Globus pallidus (tissue), 1 donor: ENCODE measurements at regions not wholly inside any gene's neighbourhood (a gene's known extent, or its start where the extent isn't known, plus 50 kb on each side); places are given as distances from the start of the nearest gene placed in this dataset.
"Not testable (repeated sequence)": the region's sequence is repeated elsewhere in the genome, so short reads cannot be mapped to it uniquely, and the experiment has no call there.

Experiments used
- DNase-seq: peaks from one replicate; pipeline ENCODE4 v3.0.0-alpha.2; 2015; ENCODE audit warnings: low spot score

DNA sequence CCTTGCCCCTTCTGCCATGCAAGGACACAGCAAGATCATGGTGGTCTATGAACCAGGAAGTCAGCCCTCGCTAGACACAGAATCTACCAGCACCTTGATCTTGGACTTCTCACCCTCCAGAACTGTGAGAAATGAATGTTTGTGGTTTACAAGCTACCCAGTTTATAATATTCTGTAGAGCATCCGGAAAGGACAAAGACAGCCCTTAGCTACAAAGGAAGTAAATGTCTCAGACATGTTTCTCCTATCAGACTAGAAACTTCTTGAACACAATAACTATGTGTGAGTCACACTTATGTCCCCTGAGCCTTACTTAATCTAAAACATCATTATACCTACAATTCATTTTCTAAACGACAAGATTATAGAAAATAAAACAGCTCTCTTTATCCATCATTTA lies 176.7 kb downstream of the KLHL28 start:
- DNase-seq, result no peak

DNA sequence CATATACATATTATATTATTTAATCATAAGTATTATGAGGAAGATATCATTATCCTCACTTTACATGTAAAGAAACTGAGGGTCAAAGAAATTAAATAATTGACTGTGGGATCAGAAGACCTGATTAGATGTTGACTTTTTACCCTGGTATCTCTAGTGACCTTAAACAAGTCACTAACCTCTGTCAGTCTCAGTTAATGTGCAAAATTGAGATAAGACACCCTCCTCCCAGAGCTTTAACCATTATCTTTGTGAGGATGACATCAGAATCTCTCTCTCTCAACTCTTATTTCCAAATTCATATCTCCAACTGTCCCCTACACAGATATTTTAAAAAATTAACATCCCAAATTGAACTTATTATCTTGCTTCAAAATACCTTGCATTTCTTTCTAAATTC lies 177.8 kb downstream of the KLHL28 start:
- no peak for DNase-seq

GRCh38 chr14:44782775-44783238 lies 178.9 kb downstream of the KLHL28 start:
- DNase-seq, result no peak

GRCh38 chr14:44780989-44781388 lies 180.8 kb downstream of the KLHL28 start:
- no peak for DNase-seq

GRCh38 chr14:44778604-44779003 lies 183.1 kb downstream of the KLHL28 start:
- no peak for DNase-seq

DNA sequence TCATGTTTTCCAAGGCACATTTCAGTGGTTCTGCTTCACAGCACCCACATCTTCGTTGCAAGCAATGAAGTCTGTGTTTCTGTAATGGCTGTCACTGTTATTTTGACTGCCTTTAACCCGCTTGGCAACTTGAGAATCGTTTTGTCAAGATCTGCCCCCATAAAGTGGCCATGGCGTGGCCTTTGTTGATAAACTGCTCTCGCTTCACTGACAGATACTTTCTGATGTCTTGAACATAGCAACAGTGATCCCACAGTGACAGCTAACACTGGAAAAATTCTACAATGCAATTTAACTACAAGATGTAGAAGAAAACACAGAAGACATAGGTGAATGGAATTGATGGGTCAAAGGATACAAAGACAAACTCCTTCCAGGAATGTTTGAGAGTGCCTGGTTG lies 184.2 kb downstream of the KLHL28 start:
- DNase-seq, result no peak

DNA sequence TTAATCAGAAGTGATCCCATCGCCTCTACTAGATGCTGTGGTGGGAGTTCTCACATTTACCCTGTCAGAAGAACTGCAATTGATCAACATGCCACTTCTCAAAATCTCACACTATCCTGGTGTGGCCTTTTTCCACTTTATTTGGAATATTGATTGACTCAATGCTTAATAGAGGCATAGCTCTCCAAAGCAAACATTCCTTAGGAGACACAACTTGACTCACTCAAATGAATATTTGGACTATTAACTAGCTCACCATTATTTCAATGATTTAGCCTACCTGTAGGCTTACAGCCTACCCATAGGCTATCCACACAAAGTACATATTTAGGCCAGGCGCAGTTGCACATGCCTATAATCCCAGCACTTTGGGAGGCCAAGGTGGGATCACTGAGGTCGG lies 186.5 kb downstream of the KLHL28 start:
- no peak for DNase-seq

DNA sequence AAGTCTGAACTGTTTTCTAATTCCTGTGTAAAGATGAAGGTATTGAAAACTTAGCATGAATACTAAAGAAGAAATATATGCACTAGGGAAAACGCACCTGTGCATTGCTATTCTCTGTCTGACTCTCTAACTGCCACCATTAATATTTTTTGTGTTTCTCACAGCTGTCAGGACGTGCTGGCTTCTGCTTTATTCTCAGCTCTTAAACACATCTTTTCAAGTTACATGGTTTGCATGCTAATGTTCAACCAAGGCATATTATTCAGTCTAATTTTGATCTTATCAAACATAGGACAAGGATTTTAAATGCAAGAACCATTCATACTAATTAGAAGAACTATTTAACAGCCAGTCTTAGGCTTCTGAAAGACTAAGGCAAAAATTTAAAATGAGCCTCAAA lies 187.4 kb downstream of the KLHL28 start:
- DNase-seq, result no peak

DNA sequence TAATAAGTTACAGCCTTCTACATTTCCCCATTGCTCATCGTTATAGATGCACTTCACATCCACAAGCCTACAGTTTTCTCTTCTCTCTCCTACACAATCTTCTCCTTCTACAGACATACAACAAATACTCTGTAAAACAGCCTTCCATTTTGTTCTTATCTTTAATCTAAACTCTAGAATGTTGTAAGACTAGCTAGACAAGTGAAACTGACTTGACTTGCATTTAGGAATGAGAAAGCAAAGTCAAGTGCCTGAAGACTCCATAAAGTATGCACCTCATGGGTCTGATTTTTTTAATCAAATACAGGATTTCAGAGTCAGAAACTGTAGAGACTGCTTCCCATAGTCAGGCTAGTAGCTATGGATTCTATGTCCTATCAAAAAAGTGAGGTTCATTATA lies 190.3 kb downstream of the KLHL28 start:
- no peak for DNase-seq

- no peak for DNase-seq
Measured at GRCh38 chr14:44770201-44770600, 191.5 kb downstream of the KLHL28 start.

- no peak for DNase-seq
Measured at GRCh38 chr14:44768935-44769334, 192.8 kb downstream of the KLHL28 start.

DNA sequence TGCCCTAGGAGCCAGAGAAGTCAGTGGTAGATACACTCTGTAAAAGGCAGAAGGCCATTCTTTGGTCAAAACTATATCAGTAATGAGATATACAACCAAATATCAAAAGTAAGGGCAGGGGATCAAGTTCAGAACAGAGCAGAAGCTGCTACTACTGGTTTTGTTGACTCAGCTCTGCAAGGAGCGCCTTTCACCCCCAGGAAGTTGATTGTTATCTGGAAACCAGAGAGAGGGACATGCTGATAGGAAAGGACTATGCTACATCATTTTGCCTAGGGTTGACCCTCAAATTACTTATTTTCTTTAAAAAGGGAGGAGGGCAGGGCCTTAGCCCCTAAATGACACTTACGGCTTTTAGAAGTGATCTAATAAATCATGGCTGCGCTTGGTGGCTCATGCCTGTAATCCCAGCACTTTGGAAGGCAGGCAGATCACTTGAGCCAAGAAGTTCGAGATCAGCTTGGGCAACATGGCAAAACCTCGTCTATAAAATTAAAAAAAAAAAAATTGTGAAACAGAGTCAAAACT lies 194.0 kb downstream of the KLHL28 start:
- DNase-seq, result no peak

- no peak for DNase-seq
Measured at GRCh38 chr14:44766285-44766684, 195.5 kb downstream of the KLHL28 start.

- no peak for DNase-seq
Measured at GRCh38 chr14:44763356-44763755, 198.4 kb downstream of the KLHL28 start.

DNA sequence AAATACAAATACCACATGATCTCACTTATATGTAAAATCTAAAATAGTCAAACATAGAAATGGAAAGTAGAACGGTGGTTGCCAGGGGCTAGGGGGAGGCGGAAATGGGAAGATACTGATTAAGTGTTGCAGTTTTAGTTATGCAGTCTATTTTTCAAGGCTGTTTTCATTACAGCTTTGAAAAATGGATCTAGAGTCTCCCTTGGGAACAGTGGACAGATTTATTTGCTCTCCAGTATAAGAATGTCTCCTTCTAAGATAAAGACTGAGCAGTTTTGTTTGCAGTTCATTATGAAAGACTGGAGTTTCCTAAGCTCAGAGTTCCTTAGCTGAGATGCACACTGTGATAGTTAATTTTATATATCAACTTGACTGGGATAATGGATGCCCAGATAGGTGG lies 202.5 kb downstream of the KLHL28 start:
- no peak for DNase-seq

DNA sequence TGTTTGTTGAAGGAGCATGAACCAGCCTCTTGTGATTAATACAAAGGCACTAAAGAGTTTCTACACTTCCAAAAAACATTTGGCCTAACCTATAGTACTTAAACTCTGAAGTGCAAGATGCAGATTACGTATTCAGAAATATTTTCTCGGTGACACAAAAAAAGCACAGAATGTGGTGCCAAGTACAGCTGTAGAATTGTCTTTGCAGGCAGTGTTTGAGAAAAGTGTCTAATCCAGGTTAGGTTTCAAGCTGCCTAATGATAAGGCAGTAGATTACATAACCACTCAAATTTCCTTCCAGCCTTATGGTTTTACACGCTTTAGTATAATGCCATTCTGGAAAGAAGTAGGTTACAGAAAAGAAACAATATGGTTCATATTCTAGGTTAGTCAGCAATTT lies 205.2 kb downstream of the KLHL28 start:
- no peak for DNase-seq

DNA sequence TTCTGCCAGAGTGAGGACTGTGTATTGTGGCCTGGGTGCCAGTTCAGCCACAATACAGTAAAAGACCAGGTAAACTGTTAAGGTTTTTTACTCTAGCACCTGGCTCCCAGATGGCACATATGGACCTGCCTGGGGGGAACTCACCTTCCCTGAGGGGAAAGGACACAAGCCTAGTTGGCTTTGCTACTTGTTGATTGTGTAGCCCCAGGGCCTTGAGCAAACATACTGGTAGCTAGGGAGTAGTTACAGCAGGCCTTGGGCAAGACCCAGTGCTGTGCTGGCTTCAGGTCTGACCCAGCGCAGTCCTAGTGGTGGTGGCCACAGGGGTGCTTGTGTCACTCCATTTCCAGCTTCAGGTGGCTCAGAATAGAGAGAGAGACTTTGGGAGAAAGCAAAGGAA lies 216.4 kb downstream of the KLHL28 start:
- no peak for DNase-seq

DNA sequence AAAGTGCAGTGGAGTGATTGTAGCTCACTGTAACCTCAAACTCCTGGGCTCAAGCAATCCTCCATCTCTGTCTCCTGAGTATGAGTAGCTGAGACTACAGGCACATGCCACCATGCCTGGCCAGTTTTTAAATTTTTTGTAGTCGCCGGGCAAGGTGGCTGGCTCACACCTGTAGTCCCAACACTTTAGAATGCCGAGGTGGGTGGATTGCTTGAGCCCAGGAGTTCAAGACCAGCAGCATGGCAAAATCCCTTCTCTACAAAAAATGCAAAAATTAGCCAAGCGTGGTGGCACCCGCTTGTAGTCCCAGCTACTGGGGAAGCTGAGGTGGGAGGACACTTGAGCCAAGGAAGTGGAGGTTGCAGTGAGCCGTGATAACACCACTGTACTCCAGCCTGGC lies 219.5 kb downstream of the KLHL28 start:
- DNase-seq, result no peak

GRCh38 chr14:44741431-44741830 lies 220.3 kb downstream of the KLHL28 start:
- DNase-seq, result no peak

DNA sequence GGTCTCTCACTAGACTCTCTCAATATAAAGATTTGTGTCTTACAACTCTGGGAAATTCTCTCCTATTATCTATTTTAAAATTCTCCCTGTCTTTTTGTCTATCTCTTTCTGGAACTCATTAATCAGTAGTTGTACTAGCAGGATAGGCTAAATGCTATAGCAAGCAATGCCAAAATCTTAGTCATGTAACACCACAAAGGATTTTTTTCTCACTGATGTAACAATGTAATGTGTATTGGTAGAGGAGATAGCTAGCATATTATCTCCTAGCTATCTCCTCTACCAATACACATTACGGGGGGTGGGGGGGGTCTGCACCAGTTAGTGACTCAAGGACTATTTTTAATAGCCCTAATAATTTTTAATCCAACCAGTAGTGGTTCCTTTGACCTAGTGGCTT lies 225.4 kb downstream of the KLHL28 start:
- DNase-seq, result no peak

- no peak for DNase-seq
Measured at GRCh38 chr14:44732144-44732543, 225.1 kb upstream of the FSCB start.

DNA sequence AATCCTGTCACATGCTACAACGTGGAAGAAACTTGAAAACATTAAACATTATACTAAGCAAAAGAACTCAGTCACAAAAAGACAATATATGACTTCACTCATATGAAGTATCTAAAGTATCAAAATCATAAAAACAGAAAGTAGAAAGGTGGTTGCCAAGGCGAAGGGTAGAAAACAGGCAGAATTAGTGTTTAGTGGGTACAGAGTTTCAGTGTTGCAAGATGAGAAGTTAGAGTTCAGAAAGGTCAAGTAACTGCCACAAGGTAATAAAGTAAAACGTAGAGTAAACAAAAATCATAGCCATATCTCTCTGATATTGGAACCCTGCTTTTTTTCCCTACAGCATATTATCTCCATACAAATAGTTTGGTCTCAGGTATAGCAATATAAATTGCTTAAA lies 223.8 kb upstream of the FSCB start:
- DNase-seq, result no peak

DNA sequence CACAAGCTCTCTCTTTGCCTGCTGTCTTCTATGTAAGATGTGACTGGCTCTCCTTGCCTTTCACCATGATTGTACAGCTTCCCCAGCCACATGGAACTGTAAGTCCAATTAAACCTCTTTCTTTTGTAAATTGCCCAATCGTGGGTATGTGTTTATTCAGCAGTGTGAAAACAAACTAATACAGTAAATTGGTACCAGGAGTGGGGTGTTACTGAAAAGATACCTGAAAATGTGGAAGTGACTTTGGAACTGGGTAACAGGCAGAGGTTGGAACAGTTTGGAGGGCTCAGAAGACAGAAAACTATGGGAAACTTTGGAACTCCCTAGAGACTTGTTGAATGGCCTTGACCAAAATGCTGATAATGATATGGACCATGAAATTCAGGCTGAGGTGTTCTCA lies 214.3 kb upstream of the FSCB start:
- DNase-seq, result not testable (repeated sequence)

- no peak for DNase-seq
Measured at GRCh38 chr14:44720707-44721106, 213.6 kb upstream of the FSCB start.
